Stimulated activated naive B cell treated with anti-CD40 and anti-IgM and Interleukin-4, amounts not matched to agents 10 μg/mL and 1 μg/mL and 100 μg/mL, for 72 hours (primary cell): ENCODE measurements at regions not wholly inside any gene's neighbourhood (a gene's known extent, or its start where the extent isn't known, plus 50 kb on each side); places are given as distances from the start of the nearest gene placed in this dataset.
"Not testable (repeated sequence)": the region's sequence is repeated elsewhere in the genome, so short reads cannot be mapped to it uniquely, and the experiment has no call there.

ENCODE experiments used
- ATAC-seq, 2 donors: fragments of 150-1000 bp; cut with Tn5 transposase; replicated peaks; 2 replicates each; pipeline ENCODE4 v1.10.0; 2021; ENCODE audit warnings: moderate library complexity in 1 of 2
- DNase-seq: peaks from one replicate; pipeline ENCODE4 v3.0.0; 2021
- H3K27ac Mint-ChIP-seq: one replicate; pipeline ENCODE4 v1.8.0; 2022; ENCODE audit warnings: mild to moderate bottlenecking, mixed read lengths
- H3K27me3 Mint-ChIP-seq, 2 donors: one replicate each; pipeline ENCODE4 v1.8.0; 2022; ENCODE audit warnings: mixed read lengths in 2 of 2
- H3K36me3 Mint-ChIP-seq, 2 donors: one replicate each; pipeline ENCODE4 v1.8.0; 2022; ENCODE audit warnings: mixed read lengths in 2 of 2, mild to moderate bottlenecking in 1 of 2
- H3K4me1 Mint-ChIP-seq, 2 donors: one replicate each; pipeline ENCODE4 v1.8.0; 2022; ENCODE audit warnings: mixed read lengths in 2 of 2, mild to moderate bottlenecking in 1 of 2
- H3K4me3 Mint-ChIP-seq, 2 donors: one replicate each; pipeline ENCODE4 v1.8.0; 2022; ENCODE audit warnings: mild to moderate bottlenecking in 2 of 2, mixed read lengths in 2 of 2, moderate library complexity in 1 of 2
- H3K9me3 Mint-ChIP-seq, 2 donors: one replicate each; pipeline ENCODE4 v1.8.0; 2022; ENCODE audit warnings: mixed read lengths in 2 of 2, mild to moderate bottlenecking in 1 of 2

- DNase-seq (no peak), ATAC-seq (no peak)
- H3K4me3 Mint-ChIP-seq: no peak overlapping the region
- no peaks in the 10 kb centered on the region for H3K36me3 Mint-ChIP-seq
- peaks cover 0 to 3% of the 10 kb centered on the region in 2 donors for H3K4me1 Mint-ChIP-seq
- H3K27me3 Mint-ChIP-seq: peaks cover 4 to 27% of the 10 kb centered on the region in 2 donors
- no peak overlapping the region for H3K27ac Mint-ChIP-seq
- H3K9me3 Mint-ChIP-seq: no peaks in the 10 kb centered on the region
These were observed 110.0 kb upstream of the SERBP1 start for GRCh38 chr1:67540025-67540732.

- Mint-ChIP-seq H3K4me1 (peaks cover 0 to 3% of the 10 kb centered on the region in 2 donors), H3K36me3 (no peaks in the 10 kb centered on the region), H3K4me3 (no peak overlapping the region), H3K27ac (no peak overlapping the region), H3K9me3 (no peaks in the 10 kb centered on the region), H3K27me3 (peaks cover 4 to 21% of the 10 kb centered on the region in 2 donors)
- no peak for ATAC-seq
- DNase-seq: no peak
These were observed 110.5 kb upstream of the SERBP1 start for GRCh38 chr1:67540733-67541125.

- DNase-seq (no peak), ATAC-seq (no peak)
- Mint-ChIP-seq H3K4me3 (no peak overlapping the region), H3K36me3 (no peaks in the 10 kb centered on the region), H3K27me3 (peaks cover 8 to 17% of the 10 kb centered on the region in 2 donors), H3K9me3 (no peaks in the 10 kb centered on the region), H3K27ac (no peak overlapping the region), H3K4me1 (peaks cover 0 to 3% of the 10 kb centered on the region in 2 donors)
These were observed 112.5 kb upstream of the SERBP1 start for GRCh38 chr1:67542747-67543146.

- Mint-ChIP-seq H3K4me1 (peaks cover 0 to 2% of the 10 kb centered on the region in 2 donors), H3K4me3 (no peak overlapping the region), H3K36me3 (no peaks in the 10 kb centered on the region), H3K27me3 (peaks cover 5 to 12% of the 10 kb centered on the region in 2 donors), H3K27ac (no peak overlapping the region), H3K9me3 (no peaks in the 10 kb centered on the region)
- no peak for DNase-seq
- no peak for ATAC-seq
These were observed 114.7 kb upstream of the SERBP1 start for GRCh38 chr1:67544921-67545320.

GRCh38 chr1:67545364-67545763, 115.2 kb upstream of the SERBP1 start:
- Mint-ChIP-seq H3K36me3 (no peaks in the 10 kb centered on the region), H3K27me3 (peaks cover under 1 to 8% of the 10 kb centered on the region in 2 donors), H3K9me3 (no peaks in the 10 kb centered on the region), H3K4me1 (peaks cover 0 to 2% of the 10 kb centered on the region in 2 donors), H3K27ac (no peak overlapping the region), H3K4me3 (no peak overlapping the region)
- no peak for DNase-seq
- no peak for ATAC-seq

- Mint-ChIP-seq H3K9me3 (no peaks in the 10 kb centered on the region), H3K27ac (no peak overlapping the region), H3K4me1 (no peaks in the 10 kb centered on the region), H3K4me3 (no peak overlapping the region), H3K36me3 (no peaks in the 10 kb centered on the region), H3K27me3 (peaks cover 4 to 18% of the 10 kb centered on the region in 2 donors)
- ATAC-seq: no peak
- no peak for DNase-seq
These were observed 121.2 kb upstream of the SERBP1 start for GRCh38 chr1:67551375-67551774.

GRCh38 chr1:67552336-67552759, 122.1 kb upstream of the SERBP1 start:
- ATAC-seq (no peak), DNase-seq (no peak)
- Mint-ChIP-seq H3K27me3 (peaks cover 6 to 21% of the 10 kb centered on the region in 2 donors), H3K4me1 (peaks cover 0 to 1% of the 10 kb centered on the region in 2 donors), H3K27ac (no peak overlapping the region), H3K9me3 (no peaks in the 10 kb centered on the region), H3K4me3 (no peak overlapping the region), H3K36me3 (no peaks in the 10 kb centered on the region)

GRCh38 chr1:67554204-67554603, 124.0 kb upstream of the SERBP1 start:
- not testable (repeated sequence) for H3K9me3 Mint-ChIP-seq, H3K27ac Mint-ChIP-seq, H3K36me3 Mint-ChIP-seq, ATAC-seq, H3K4me1 Mint-ChIP-seq, H3K4me3 Mint-ChIP-seq, DNase-seq
- peaks cover 11 to 32% of the 10 kb centered on the region in 2 donors for H3K27me3 Mint-ChIP-seq

GRCh38 chr1:67555461-67556296, 125.5 kb upstream of the SERBP1 start:
- no peak for DNase-seq
- H3K4me3 Mint-ChIP-seq: no peak overlapping the region
- peaks cover 2 to 6% of the 10 kb centered on the region in 2 donors for H3K4me1 Mint-ChIP-seq
- H3K27ac Mint-ChIP-seq: no peak overlapping the region
- peaks cover 11 to 35% of the 10 kb centered on the region in 2 donors for H3K27me3 Mint-ChIP-seq
- no peak for ATAC-seq
- H3K36me3 Mint-ChIP-seq: no peaks in the 10 kb centered on the region
- no peaks in the 10 kb centered on the region for H3K9me3 Mint-ChIP-seq

- ATAC-seq: no peak
These were observed 126.2 kb upstream of the SERBP1 start for GRCh38 chr1:67556297-67556900.

GRCh38 chr1:67557696-67558448, 127.1 kb upstream of the GADD45A start:
- peaks cover 11 to 25% of the 10 kb centered on the region in 2 donors for H3K27me3 Mint-ChIP-seq

More at GRCh38 chr1:67556297-67556900, 126.2 kb upstream of the SERBP1 start:
- Mint-ChIP-seq H3K4me3 (no peak overlapping the region), H3K9me3 (no peaks in the 10 kb centered on the region), H3K27me3 (peaks cover 11 to 34% of the 10 kb centered on the region in 2 donors), H3K36me3 (no peaks in the 10 kb centered on the region), H3K4me1 (peaks cover 2 to 6% of the 10 kb centered on the region in 2 donors), H3K27ac (no peak overlapping the region)
- no peak for DNase-seq

GRCh38 chr1:67558449-67559193, 126.4 kb upstream of the GADD45A start:
- Mint-ChIP-seq H3K4me1 (peaks cover 2 to 12% of the 10 kb centered on the region in 2 donors), H3K4me3 (no peak overlapping the region), H3K9me3 (no peaks in the 10 kb centered on the region), H3K27ac (no peak overlapping the region), H3K27me3 (peaks cover 11 to 25% of the 10 kb centered on the region in 2 donors), H3K36me3 (no peaks in the 10 kb centered on the region)
- ATAC-seq (no peak), DNase-seq (no peak)

More at GRCh38 chr1:67557696-67558448, 127.1 kb upstream of the GADD45A start:
- Mint-ChIP-seq H3K27ac (no peak overlapping the region), H3K4me1 (peaks cover 2 to 12% of the 10 kb centered on the region in 2 donors), H3K36me3 (no peaks in the 10 kb centered on the region), H3K4me3 (no peak overlapping the region), H3K9me3 (no peaks in the 10 kb centered on the region)
- ATAC-seq (no peak), DNase-seq (no peak)

GRCh38 chr1:67559222-67559700, 125.7 kb upstream of the GADD45A start:
- Mint-ChIP-seq H3K4me1 (peaks cover 2 to 12% of the 10 kb centered on the region in 2 donors), H3K27ac (no peak overlapping the region), H3K9me3 (no peaks in the 10 kb centered on the region), H3K4me3 (no peak overlapping the region), H3K36me3 (no peaks in the 10 kb centered on the region), H3K27me3 (peaks cover 11 to 25% of the 10 kb centered on the region in 2 donors)
- DNase-seq (no peak), ATAC-seq (no peak)
